ENCODE measurements at regions not wholly inside any gene's neighbourhood (a gene's known extent, or its start where the extent isn't known, plus 50 kb on each side); places are given as distances from the start of the nearest gene placed in this dataset.

- H3K4me3 ChIP-seq (ENCODE audit: low read depth, low read length) = no peak overlapping the region
- TF ChIP-seq CTCF (IDR thresholded peaks at IDR 0.05; ENCODE audit: insufficient read depth, low read length, missing control alignments) = no peak
- CTCF ChIA-PET = interaction anchor here (1.2 to 1.8 kb wide), 4 partner anchors 33 to 81 kb away, joined by 3 to 6 read pairs (median 4); no protein-coding TSS in a partner anchor
- POLR2A ChIA-PET = no interaction called here
- no peak for DNase-seq (ENCODE audit: low read depth, low spot score)
Measured at GRCh38 chr4:8526363-8526855, 53.8 kb upstream of the GPR78 start.

GRCh38 chr4:8528713-8529112, 51.5 kb upstream of the GPR78 start:
- no peak for TF ChIP-seq CTCF (IDR thresholded peaks at IDR 0.05; ENCODE audit: insufficient read depth, low read length, missing control alignments)
- ChIA-PET CTCF (no interaction called here), POLR2A (no interaction called here)
- DNase-seq (ENCODE audit: low read depth, low spot score) = no peak
- no peak overlapping the region for H3K4me3 ChIP-seq (ENCODE audit: low read depth, low read length)
